Peyer's patch (tissue), 4 donors: ENCODE measurements at regions not wholly inside any gene's neighbourhood (a gene's known extent, or its start where the extent isn't known, plus 50 kb on each side); places are given as distances from the start of the nearest gene placed in this dataset.
A peak's percentile ranks its signal among the peaks of the same experiment; 100 is the strongest.

ENCODE experiments used
- DNase-seq, 3 donors: peaks; one replicate each; pipeline ENCODE4 v3.0.0-alpha.2; 2017 to 2019
- H3K27ac ChIP-seq, 4 donors: fragments of 200-600 bp; sonication (generic); one replicate each; pipeline ENCODE4 v1.5.1; 2016 to 2019
- H3K27me3 ChIP-seq, 2 donors: fragments of 200-600 bp; sonication (generic); one replicate each; pipeline ENCODE4 v1.5.1; 2019
- H3K36me3 ChIP-seq, 3 donors: fragments of 200-600 bp; sonication (generic); one replicate each; pipeline ENCODE4 v1.5.1; 2016 to 2019
- H3K4me1 ChIP-seq, 4 donors: fragments of 200-600 bp; sonication (generic); one replicate each; pipeline ENCODE4 v1.5.1; 2016 to 2019
- H3K4me3 ChIP-seq, 4 donors: fragments of 200-600 bp; sonication (generic); 1 replicate in 3 of 4; 2 replicates in 1 of 4; pipeline ENCODE4 v1.5.1; 2016 to 2019; ENCODE audit warnings: mild to moderate bottlenecking in 1 of 4
- H3K9me3 ChIP-seq, 4 donors: fragments of 200-600 bp; sonication (generic); one replicate each; pipeline ENCODE4 v1.5.1; 2016 to 2019; ENCODE audit warnings: mild to moderate bottlenecking in 1 of 4
- CTCF ChIP-seq, 6 experiments: fragments of 450-650 bp in 4 of 6; fragments of 200-600 bp in 2 of 6; sonication (generic) in 1 of 6; IDR thresholded peaks; one replicate each; pipeline ENCODE4 v1.5.1; 2017 to 2019; ENCODE audit warnings: antibody characterized with exemption in 6 of 6, mild to moderate bottlenecking in 3 of 6, moderate library complexity in 1 of 6
- POLR2A ChIP-seq, 2 donors: fragments of 450-650 bp; IDR thresholded peaks; one replicate each; pipeline ENCODE4 v1.5.1; 2017; ENCODE audit warnings: antibody characterized with exemption in 2 of 2, mild to moderate bottlenecking in 2 of 2, moderate library complexity in 2 of 2

- Histone ChIP-seq H3K36me3 (no peaks in the 10 kb centered on the region), H3K4me1 (no peaks in the 10 kb centered on the region), H3K4me3 (no peak overlapping the region), H3K9me3 (no peaks in the 10 kb centered on the region), H3K27ac (no peak overlapping the region), H3K27me3 (no peaks in the 10 kb centered on the region)
- no peak for TF ChIP-seq CTCF (IDR thresholded peaks at IDR 0.05)
- no peak for TF ChIP-seq POLR2A (IDR thresholded peaks at IDR 0.05)
- DNase-seq, result no peak
Observed at GRCh38 chr9:118784033-118784432, 585.2 kb downstream of the BRINP1 start.

GRCh38 chr9:118785456-118785855, 583.8 kb downstream of the BRINP1 start:
- Histone ChIP-seq H3K27ac (no peak overlapping the region), H3K4me1 (no peaks in the 10 kb centered on the region), H3K36me3 (no peaks in the 10 kb centered on the region), H3K27me3 (no peaks in the 10 kb centered on the region), H3K4me3 (no peak overlapping the region), H3K9me3 (no peaks in the 10 kb centered on the region)
- TF ChIP-seq CTCF (IDR thresholded peaks at IDR 0.05) (no peak), POLR2A (IDR thresholded peaks at IDR 0.05) (no peak)
- DNase-seq, result no peak

- Histone ChIP-seq H3K36me3 (no peaks in the 10 kb centered on the region), H3K4me1 (no peaks in the 10 kb centered on the region), H3K4me3 (no peak overlapping the region), H3K27me3 (no peaks in the 10 kb centered on the region), H3K9me3 (no peaks in the 10 kb centered on the region), H3K27ac (no peak overlapping the region)
- no peak for DNase-seq
- TF ChIP-seq POLR2A (IDR thresholded peaks at IDR 0.05), result no peak
- TF ChIP-seq CTCF (IDR thresholded peaks at IDR 0.05), result no peak
Observed at GRCh38 chr9:118786877-118787276, 582.4 kb downstream of the BRINP1 start.

DNA sequence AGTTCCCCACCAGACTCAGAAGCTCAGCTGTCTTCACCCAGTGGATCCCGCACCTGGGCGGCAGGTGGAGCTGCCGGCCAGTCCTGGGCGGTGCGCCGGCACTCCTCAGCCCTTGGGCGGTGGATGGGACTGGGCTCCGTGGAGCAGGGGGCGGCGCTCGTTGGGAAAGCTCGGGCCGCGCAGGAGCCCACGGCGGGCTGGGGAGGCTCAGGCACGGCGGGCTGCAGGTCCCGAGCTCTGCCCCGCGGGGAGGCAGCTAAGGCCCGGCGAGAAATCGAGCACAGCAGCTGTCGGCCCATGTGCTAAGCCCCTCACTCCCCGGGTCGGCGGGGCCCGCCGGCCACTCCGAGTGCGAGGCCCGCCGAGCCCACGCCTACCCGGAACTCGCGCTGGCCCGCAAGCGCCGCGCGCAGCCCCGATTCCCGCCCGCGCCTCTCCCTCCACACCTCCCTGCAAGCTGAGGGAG, 560.0 kb downstream of the BRINP1 start:
- Histone ChIP-seq H3K9me3 (peaks cover 0 to 6% (median 0%) of the 10 kb centered on the region in 4 donors), H3K27ac (no peak overlapping the region), H3K4me3 (no peak overlapping the region), H3K4me1 (no peaks in the 10 kb centered on the region), H3K36me3 (no peaks in the 10 kb centered on the region), H3K27me3 (no peaks in the 10 kb centered on the region)
- DNase-seq, result no peak
- TF ChIP-seq POLR2A (IDR thresholded peaks at IDR 0.05) (no peak), CTCF (IDR thresholded peaks at IDR 0.05) (no peak)

- no peak for TF ChIP-seq POLR2A (IDR thresholded peaks at IDR 0.05)
- peak in 1 of 6 experiments; percentile 15 for TF ChIP-seq CTCF (IDR thresholded peaks at IDR 0.05)
- no peaks in the 10 kb centered on the region for H3K9me3 ChIP-seq
- no peaks in the 10 kb centered on the region for H3K4me1 ChIP-seq
- H3K27me3 ChIP-seq, result no peaks in the 10 kb centered on the region
- DNase-seq, result no peak
- H3K4me3 ChIP-seq, result no peak overlapping the region
- no peak overlapping the region for H3K27ac ChIP-seq
- H3K36me3 ChIP-seq, result no peaks in the 10 kb centered on the region
Observed at GRCh38 chr9:118829334-118829733, 539.9 kb downstream of the BRINP1 start.

DNA sequence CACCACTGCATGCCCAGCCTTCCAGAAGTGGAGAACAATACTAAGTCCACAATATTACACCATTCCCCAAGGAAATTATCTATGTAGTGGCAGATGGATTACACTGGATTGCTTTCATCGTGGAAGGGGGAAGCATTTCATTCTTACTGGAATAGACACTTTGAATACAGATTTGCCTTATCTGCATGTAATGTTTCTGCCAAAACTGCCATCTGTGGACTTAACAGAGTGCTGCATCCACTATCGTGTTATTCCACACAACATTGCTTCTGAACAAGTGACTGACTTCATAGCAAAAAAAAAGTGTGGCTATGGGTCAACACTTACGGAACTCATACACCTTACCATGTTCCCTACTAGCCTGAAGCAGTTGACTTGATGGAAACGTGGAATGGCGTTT, 536.9 kb downstream of the BRINP1 start:
- Histone ChIP-seq H3K4me3 (no peak overlapping the region), H3K36me3 (no peaks in the 10 kb centered on the region)
- no peak for TF ChIP-seq POLR2A (IDR thresholded peaks at IDR 0.05)
- TF ChIP-seq CTCF (IDR thresholded peaks at IDR 0.05), result no peak

More for the DNA sequence above, 536.9 kb downstream of the BRINP1 start:
- no peaks in the 10 kb centered on the region for H3K9me3 ChIP-seq
- no peaks in the 10 kb centered on the region for H3K27me3 ChIP-seq
- no peak for DNase-seq
- no peak overlapping the region for H3K27ac ChIP-seq
- no peaks in the 10 kb centered on the region for H3K4me1 ChIP-seq
